Uterus (tissue), 3 donors: ENCODE measurements at regions not wholly inside any gene's neighbourhood (a gene's known extent, or its start where the extent isn't known, plus 50 kb on each side); places are given as distances from the start of the nearest gene placed in this dataset.

Experiments used
- DNase-seq, 2 donors: peaks; one replicate each; pipeline ENCODE4 v3.0.0-alpha.2; 2019 to 2020
- H3K27ac ChIP-seq, 2 donors: fragments of 200-600 bp; sonication (generic); 1 replicate in 1 of 2; 2 replicates in 1 of 2; pipeline ENCODE4 v1.5.1; 2016 to 2018
- H3K27me3 ChIP-seq, 2 donors: fragments of 200-600 bp; sonication (generic); one replicate each; pipeline ENCODE4 v1.5.1; 2018 to 2019; ENCODE audit warnings: control low read depth in 1 of 2
- H3K36me3 ChIP-seq, 2 donors: fragments of 200-600 bp; sonication (generic); one replicate each; pipeline ENCODE4 v1.5.1; 2019; ENCODE audit warnings: control low read depth in 1 of 2
- H3K4me1 ChIP-seq, 2 donors: fragments of 200-600 bp; sonication (generic); one replicate each; pipeline ENCODE4 v1.5.1; 2018 to 2019; ENCODE audit warnings: control low read depth in 1 of 2
- H3K4me3 ChIP-seq, 2 donors: fragments of 200-600 bp; sonication (generic); 1 replicate in 1 of 2; 2 replicates in 1 of 2; pipeline ENCODE4 v1.5.1; 2018 to 2019; ENCODE audit warnings: mild to moderate bottlenecking in 1 of 2
- H3K9me3 ChIP-seq, 2 donors: fragments of 200-600 bp; sonication (generic); one replicate each; pipeline ENCODE4 v1.5.1; 2019; ENCODE audit warnings: control low read depth in 1 of 2
- POLR2A ChIP-seq, 2 donors: fragments of 450-650 bp; IDR thresholded peaks; one replicate each; pipeline ENCODE4 v1.6.1; 2016; ENCODE audit warnings: antibody characterized with exemption in 2 of 2, mild to moderate bottlenecking in 1 of 2, moderate library complexity in 1 of 2
- intact Hi-C: fragments of 100-400 bp; cut with DNase I; formaldehyde crosslinking; loops from one replicate; pipeline ENCODE4 v1.15.1; 2023; ENCODE audit warnings: low total_unique reads
- TF ChIP-seq, protein P1 (sequence below), 4 experiments: fragments of 200-600 bp in 2 of 4; fragments of 450-650 bp in 2 of 4; sonication (generic) in 2 of 4; IDR thresholded peaks; one replicate each; pipeline ENCODE4 v1.5.1; 2016 to 2019; ENCODE audit warnings: antibody characterized with exemption in 4 of 4, mild to moderate bottlenecking in 2 of 4, moderate library complexity in 1 of 4
- donor health status: DM: yes; HTN: yes; CAD: no.

DNA sequence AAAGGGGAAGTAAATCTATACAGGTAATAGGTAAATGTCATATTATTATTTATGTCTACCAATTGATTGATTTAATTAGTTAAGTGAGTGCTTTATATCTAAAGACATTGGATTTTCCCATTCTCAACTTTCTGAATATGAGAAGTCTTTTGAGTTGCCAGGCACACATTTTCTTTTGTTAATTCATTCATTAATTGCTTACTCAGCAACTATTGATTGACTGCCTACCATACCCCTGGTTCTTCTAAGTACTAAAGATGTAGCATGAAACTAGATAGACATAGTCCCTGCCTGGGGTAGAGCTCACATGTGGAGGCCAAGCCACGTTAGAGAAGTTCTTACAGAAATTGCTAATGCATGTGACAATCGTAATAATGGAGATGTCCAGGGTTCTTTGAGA lies 253.1 kb upstream of the LYZL1 start:
- Histone ChIP-seq H3K4me3 (no peak overlapping the region), H3K27ac (no peak overlapping the region), H3K36me3 (no peaks in the 10 kb centered on the region), H3K27me3 (no peaks in the 10 kb centered on the region), H3K9me3 (no peaks in the 10 kb centered on the region), H3K4me1 (no peaks in the 10 kb centered on the region)
- intact Hi-C loops, result no loop called here
- DNase-seq, result no peak
- TF ChIP-seq, protein P1, sequence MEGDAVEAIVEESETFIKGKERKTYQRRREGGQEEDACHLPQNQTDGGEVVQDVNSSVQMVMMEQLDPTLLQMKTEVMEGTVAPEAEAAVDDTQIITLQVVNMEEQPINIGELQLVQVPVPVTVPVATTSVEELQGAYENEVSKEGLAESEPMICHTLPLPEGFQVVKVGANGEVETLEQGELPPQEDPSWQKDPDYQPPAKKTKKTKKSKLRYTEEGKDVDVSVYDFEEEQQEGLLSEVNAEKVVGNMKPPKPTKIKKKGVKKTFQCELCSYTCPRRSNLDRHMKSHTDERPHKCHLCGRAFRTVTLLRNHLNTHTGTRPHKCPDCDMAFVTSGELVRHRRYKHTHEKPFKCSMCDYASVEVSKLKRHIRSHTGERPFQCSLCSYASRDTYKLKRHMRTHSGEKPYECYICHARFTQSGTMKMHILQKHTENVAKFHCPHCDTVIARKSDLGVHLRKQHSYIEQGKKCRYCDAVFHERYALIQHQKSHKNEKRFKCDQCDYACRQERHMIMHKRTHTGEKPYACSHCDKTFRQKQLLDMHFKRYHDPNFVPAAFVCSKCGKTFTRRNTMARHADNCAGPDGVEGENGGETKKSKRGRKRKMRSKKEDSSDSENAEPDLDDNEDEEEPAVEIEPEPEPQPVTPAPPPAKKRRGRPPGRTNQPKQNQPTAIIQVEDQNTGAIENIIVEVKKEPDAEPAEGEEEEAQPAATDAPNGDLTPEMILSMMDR (IDR thresholded peaks at IDR 0.05), result no peak
- TF ChIP-seq POLR2A (IDR thresholded peaks at IDR 0.05), result no peak

DNA sequence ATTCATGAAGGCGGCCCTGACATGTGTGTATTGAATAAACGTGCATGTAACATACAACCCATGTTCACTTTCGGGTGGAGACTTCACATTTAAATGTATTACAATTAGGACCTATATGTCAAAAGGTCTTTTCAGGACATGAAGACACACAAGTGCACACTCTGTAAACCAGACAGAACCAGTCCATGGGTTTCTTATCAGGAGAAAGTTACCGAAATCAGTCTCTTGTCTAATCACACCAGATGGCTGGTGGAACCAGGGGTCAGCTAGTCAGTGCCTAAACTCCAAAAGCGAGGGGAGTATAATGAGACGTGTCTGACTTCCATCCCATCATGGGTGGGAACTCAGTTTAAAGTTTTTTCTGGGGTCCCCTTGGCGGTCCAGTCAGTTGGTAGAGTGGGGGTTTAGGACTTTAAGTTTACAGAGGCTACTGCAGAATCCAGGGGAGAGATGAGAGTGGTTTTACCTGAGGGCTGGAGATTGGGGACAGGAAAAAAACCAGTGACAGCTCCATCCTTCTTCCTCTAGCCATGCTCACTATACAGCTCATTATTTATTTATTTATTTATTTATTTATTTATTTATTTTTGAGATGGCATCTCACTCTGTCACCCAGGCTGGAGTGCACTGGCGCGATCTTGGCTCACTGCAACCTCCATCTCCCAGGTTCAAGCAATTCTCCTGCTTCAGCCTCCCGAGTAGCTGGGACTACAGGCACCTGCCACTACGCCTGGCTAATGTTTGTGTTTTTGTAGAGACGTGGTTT lies 251.3 kb upstream of the LYZL1 start:
- Histone ChIP-seq H3K4me1 (no peaks in the 10 kb centered on the region), H3K36me3 (no peaks in the 10 kb centered on the region), H3K27me3 (no peaks in the 10 kb centered on the region), H3K4me3 (no peak overlapping the region), H3K9me3 (no peaks in the 10 kb centered on the region), H3K27ac (no peak overlapping the region)
- no peak for TF ChIP-seq POLR2A (IDR thresholded peaks at IDR 0.05)
- TF ChIP-seq, protein P1 (IDR thresholded peaks at IDR 0.05), result no peak
- DNase-seq, result no peak
- intact Hi-C loops, result no loop called here

DNA sequence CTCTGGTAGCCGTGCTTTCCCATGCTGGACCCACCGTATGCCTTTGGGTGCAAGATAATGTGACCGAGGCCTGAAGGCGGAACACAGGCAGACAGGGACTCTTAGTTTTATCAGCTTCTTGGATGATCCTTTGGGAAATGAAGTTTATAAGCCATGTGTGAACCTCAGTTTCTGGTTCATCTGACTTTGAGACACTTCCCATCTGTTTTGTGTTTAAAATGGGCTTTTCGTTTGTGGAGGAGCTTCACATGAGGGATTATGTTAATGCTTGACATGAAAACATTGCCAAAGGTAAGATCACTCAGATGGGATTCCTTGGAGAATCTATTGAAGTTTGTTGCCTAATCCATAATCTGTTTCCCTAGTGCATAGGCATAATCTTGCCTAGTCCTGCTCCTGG lies 249.8 kb upstream of the LYZL1 start:
- intact Hi-C loops, result no loop called here
- Histone ChIP-seq H3K4me3 (no peak overlapping the region), H3K27me3 (no peaks in the 10 kb centered on the region), H3K27ac (peak overlapping the region in 1 of 2 donors; percentile 1), H3K4me1 (no peaks in the 10 kb centered on the region), H3K9me3 (no peaks in the 10 kb centered on the region), H3K36me3 (no peaks in the 10 kb centered on the region)
- TF ChIP-seq, protein P1 (IDR thresholded peaks at IDR 0.05), result no peak
- TF ChIP-seq POLR2A (IDR thresholded peaks at IDR 0.05), result no peak
- no peak for DNase-seq

DNA sequence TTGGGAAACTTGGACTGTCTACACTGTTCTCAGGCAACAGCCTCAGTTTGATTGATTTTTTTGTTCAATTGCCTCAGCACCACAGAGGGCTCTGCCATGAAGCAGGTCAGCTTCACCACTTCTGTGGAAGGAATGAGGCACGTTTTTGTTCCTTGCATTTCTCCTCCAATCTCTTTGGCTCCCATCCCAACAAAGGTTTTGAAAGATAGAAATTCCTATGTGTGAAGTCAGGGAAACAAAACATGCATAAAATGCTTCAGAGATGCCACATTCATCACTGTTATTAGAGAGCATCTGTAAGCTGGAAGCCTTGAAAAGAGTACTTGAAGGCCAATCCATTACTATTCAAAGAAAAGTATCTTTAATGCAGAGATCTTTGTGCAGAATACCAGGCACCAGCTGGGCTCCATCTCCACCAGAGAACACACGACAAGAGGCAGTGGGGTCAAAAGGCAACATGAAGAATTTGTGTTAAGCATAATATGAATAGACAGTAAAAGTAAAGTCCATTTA lies 249.1 kb upstream of the LYZL1 start:
- DNase-seq, result no peak
- Histone ChIP-seq H3K4me3 (no peak overlapping the region), H3K4me1 (no peaks in the 10 kb centered on the region), H3K36me3 (no peaks in the 10 kb centered on the region), H3K9me3 (no peaks in the 10 kb centered on the region), H3K27ac (no peak overlapping the region), H3K27me3 (no peaks in the 10 kb centered on the region)
- intact Hi-C loops, result no loop called here
- TF ChIP-seq, protein P1 (IDR thresholded peaks at IDR 0.05), result no peak
- TF ChIP-seq POLR2A (IDR thresholded peaks at IDR 0.05), result no peak

DNA sequence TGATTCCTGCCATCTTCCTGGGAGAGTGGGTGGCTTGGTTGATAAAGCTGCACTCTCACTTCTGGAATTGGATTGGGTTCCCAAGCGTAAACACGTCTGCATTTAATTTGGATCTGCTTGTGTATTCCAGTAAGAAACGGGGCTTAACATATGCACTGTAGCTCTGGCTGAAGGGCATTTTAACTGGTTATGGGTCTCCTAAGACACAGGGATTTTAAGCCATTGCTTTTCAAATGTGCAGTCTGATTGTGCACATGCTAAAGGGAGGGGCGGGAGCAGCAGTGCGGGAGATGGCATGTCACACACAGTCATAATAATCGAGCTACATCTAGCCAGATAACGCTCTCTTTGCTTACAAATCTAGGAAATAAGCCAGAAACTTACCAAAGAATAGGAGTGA lies 247.3 kb upstream of the LYZL1 start:
- no peaks in the 10 kb centered on the region for H3K9me3 ChIP-seq
- intact Hi-C loops, result no loop called here
- no peaks in the 10 kb centered on the region for H3K36me3 ChIP-seq
- no peak overlapping the region for H3K4me3 ChIP-seq
- TF ChIP-seq POLR2A (IDR thresholded peaks at IDR 0.05), result no peak
- TF ChIP-seq, protein P1 (IDR thresholded peaks at IDR 0.05), result no peak
- no peak for DNase-seq
- no peaks in the 10 kb centered on the region for H3K27me3 ChIP-seq
- no peak overlapping the region for H3K27ac ChIP-seq
- no peaks in the 10 kb centered on the region for H3K4me1 ChIP-seq
